ENCODE measurements at regions not wholly inside any gene's neighbourhood (a gene's known extent, or its start where the extent isn't known, plus 50 kb on each side); places are given as distances from the start of the nearest gene placed in this dataset.

DNA sequence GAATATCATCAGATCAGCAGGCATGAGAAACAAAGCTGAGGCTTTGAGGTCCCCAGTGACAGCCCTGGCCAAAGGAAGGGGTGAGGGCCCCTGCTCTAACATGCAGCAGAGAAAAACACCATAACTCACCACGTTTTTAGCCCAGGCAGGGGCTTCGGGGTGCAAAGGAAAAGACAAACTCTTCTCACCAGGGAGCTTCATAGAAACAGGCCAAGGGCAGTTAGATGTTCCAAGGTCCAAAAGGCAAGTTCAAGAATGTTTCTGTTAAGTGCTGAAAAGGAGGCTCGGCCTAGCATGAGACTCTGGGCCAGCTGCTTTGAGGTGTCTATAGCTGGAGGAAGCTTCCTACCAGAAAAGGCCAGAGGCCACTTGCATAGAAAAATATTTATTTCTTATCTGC, 608.4 kb upstream of the CFAP20DC start:
- Histone ChIP-seq H3K36me3 (ENCODE audit: low read depth) (no peaks in the 10 kb centered on the region), H3K4me3 (no peak overlapping the region), H3K4me1 (ENCODE audit: low read depth) (peaks cover 5% of the 10 kb centered on the region), H3K9me3 (no peaks in the 10 kb centered on the region)
- no peak for TF ChIP-seq CTCF (IDR thresholded peaks at IDR 0.05)
- DNase-seq: peak in 1 of 3 donors; percentile 34
- no peak for ATAC-seq
- intact Hi-C loops (cut with DNase I, micrococcal nuclease): no loop called here

DNA sequence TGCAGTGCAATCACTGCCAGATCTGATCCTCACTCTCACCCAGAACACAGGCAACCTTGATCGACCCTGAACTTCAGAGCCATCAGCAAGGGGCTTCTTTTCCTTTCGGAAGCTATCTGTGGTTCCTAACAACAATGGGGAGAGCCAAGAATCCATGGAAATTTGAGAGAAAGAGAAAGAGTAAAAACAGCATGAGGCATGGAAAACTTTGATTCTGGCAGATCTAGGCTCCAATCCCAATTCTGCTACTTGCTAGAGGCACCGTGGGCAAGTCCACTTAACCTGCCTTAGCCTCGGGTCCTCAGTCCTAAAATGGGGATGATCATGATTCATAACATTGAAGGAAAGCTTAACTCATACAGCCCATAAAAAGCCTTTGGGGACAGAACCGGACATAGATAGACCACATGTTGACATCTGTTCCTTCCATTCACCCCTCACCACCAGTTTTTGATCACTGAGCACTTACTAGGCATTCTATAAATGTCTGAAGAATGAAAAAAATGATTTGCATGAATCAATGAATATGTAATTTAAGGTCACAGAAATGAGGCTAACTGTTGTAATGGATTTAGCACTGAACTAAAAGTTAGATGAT, 605.7 kb upstream of the CFAP20DC start:
- intact Hi-C loops (cut with DNase I, micrococcal nuclease): no loop called here
- H3K4me1 ChIP-seq (ENCODE audit: low read depth): peaks cover 2% of the 10 kb centered on the region
- no peak for ATAC-seq
- no peak overlapping the region for H3K4me3 ChIP-seq
- peaks cover 1% of the 10 kb centered on the region for H3K9me3 ChIP-seq
- TF ChIP-seq CTCF (IDR thresholded peaks at IDR 0.05): no peak
- no peaks in the 10 kb centered on the region for H3K36me3 ChIP-seq (ENCODE audit: low read depth)
- DNase-seq: no peak

GRCh38 chr3:59654480-59655417, 604.9 kb upstream of the CFAP20DC start:
- intact Hi-C loops (cut with DNase I, micrococcal nuclease): no loop called here

GRCh38 chr3:59654123-59654479, 604.3 kb upstream of the CFAP20DC start:
- Histone ChIP-seq H3K4me1 (ENCODE audit: low read depth) (no peaks in the 10 kb centered on the region), H3K4me3 (no peak overlapping the region), H3K9me3 (peaks cover 11% of the 10 kb centered on the region), H3K36me3 (ENCODE audit: low read depth) (no peaks in the 10 kb centered on the region)
- peak; percentile 35 for ATAC-seq
- no peak for DNase-seq
- TF ChIP-seq CTCF (IDR thresholded peaks at IDR 0.05): no peak
- intact Hi-C loops (cut with DNase I, micrococcal nuclease): no loop called here

More at GRCh38 chr3:59654480-59655417, 604.9 kb upstream of the CFAP20DC start:
- no peaks in the 10 kb centered on the region for H3K4me1 ChIP-seq (ENCODE audit: low read depth)
- no peak for ATAC-seq
- H3K9me3 ChIP-seq: peaks cover 9% of the 10 kb centered on the region
- DNase-seq: no peak
- no peaks in the 10 kb centered on the region for H3K36me3 ChIP-seq (ENCODE audit: low read depth)
- H3K4me3 ChIP-seq: no peak overlapping the region
- no peak for TF ChIP-seq CTCF (IDR thresholded peaks at IDR 0.05)

DNA sequence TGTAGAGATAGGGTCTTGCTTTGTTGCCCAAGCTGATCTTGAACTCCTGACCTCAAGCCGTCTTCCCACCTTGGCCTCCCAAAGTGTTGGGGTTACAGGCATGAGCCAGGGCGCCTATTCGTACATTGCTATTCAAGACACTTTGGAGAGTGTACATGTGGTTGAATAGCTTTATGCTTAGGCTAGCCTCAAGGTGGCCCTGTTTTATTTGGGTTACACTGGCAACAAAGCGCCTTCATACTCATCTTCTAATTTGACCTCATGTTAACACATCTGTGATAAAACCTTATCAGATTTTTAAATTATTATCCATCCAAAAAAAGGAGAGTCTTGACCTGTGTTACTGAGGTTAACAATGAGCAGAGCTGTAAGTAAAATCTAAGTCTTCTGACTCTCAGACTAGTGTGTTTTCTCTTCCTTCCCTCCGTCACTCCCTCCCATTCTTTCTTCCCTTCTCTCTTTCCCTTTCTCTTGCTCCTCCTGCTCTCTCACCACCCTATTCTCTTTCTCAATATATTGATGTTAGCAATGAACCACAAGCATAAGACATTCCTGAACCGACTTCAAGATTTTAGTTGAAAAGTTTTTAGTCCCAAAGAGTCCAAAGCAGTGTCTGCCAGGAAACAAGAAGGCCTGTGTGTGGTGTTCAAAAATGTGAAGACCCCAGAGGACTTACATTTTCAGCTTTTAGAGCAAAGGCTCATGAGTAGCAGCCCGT, 603.7 kb upstream of the CFAP20DC start:
- no peak for TF ChIP-seq CTCF (IDR thresholded peaks at IDR 0.05)
- Histone ChIP-seq H3K9me3 (peaks cover 11% of the 10 kb centered on the region), H3K4me1 (ENCODE audit: low read depth) (no peaks in the 10 kb centered on the region), H3K4me3 (no peak overlapping the region), H3K36me3 (ENCODE audit: low read depth) (no peaks in the 10 kb centered on the region)
- DNase-seq (no peak), ATAC-seq (no peak)
- intact Hi-C loops (cut with DNase I, micrococcal nuclease): no loop called here

All from mucosa of descending colon (tissue), 3 donors.